ENCODE measurements at regions not wholly inside any gene's neighbourhood (a gene's known extent, or its start where the extent isn't known, plus 50 kb on each side); places are given as distances from the start of the nearest gene placed in this dataset.

- no peak for DNase-seq
These were observed 111.6 kb downstream of the WT1 start for GRCh38 chr11:32323814-32324130.

DNA sequence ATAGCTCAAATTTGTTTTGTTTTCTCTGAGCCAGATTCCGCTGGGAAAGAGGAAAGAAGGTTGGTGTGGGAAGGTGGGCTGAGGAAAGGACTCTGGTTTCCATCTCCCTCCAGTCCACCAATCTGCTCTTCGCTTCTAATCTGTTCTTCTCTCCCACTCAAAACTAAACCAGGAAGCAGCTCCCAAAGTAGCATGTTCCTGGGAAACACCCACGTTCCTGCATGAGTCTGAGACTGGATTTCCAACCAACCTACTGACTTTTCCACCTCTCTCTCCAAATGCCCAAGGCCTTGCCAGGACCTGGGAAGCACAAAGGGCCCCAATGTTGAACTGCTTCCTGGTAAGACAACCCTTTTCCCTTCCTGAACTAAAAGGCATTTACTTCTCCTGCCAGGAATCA lies 110.2 kb downstream of the WT1 start:
- DNase-seq: no peak

GRCh38 chr11:32325725-32326124 lies 109.6 kb downstream of the WT1 start:
- no peak for DNase-seq

- no peak for DNase-seq
These were observed 108.8 kb downstream of the WT1 start for GRCh38 chr11:32326522-32326921.

DNA sequence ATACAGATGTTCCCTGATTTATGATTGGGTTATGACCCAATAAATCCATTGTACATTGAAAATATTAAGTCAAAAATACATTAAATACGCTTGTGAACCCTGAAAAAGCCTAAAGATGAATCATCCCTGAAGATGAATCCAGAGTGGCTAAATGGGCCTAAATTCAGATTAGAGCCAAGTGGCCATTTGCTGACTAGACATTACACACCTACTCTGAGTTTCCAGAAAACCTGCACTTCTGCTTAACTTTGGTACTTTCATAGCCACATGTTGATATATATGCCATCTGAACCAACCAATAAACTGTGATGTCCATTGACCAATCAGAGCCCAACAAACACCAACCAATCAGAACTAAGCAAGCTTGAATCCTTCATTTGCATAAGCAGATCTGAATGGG lies 106.9 kb downstream of the WT1 start:
- no peak for DNase-seq

DNA sequence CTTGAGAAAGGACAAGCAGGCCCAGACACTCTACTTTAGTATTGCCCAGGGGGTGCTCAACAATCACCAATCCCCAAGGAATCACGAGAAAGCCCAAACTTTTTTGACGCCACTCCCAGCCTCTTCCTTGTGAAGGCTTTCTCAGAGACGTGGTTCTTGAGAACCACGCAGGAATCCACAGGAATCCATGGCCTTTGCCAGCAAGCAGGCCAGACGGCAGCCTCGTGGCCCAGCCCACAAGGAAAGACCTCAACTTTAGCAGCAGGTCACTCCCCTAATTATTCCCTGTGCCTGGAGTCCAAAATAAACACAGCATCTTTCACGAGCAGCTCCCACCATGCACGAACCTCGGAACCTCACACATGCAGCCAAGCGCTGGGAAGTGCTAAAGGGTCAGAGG lies 104.2 kb downstream of the WT1 start:
- DNase-seq: no peak

DNA sequence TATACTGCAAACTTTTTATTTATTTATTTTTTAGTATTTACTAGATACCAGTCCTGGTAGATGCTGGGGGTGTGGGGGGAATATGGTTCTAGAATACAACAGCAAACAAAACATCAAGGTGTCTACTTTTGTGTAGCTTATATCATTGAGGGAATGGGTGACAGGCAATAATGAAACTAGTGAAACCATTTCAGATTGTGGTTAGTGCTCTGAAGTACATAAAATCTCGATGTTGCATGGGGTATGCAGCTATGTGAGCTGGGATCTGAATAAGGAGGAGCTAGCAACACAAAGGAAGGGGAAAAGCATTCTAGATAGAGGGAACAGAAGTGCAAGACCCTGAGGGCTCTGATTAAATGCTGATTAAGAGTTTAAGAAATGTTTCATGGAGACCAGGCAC lies 103.5 kb downstream of the WT1 start:
- no peak for DNase-seq

DNA sequence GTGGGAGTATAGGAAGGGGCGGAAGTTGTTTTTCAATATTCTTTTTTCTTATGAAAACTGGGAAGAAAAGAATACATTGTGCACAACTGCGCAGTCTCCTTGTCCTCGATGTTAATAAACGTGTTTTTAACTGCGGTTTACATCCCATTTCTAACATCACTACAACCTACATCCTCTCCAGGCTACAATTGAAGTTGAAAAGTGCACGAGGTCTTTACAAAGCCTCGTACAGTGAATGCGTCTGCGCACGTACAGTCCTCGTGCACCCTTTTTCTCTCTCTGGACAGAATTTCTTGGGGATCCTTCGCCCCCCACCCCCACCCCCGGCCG lies 102.4 kb downstream of the WT1 start:
- DNase-seq: no peak

DNA sequence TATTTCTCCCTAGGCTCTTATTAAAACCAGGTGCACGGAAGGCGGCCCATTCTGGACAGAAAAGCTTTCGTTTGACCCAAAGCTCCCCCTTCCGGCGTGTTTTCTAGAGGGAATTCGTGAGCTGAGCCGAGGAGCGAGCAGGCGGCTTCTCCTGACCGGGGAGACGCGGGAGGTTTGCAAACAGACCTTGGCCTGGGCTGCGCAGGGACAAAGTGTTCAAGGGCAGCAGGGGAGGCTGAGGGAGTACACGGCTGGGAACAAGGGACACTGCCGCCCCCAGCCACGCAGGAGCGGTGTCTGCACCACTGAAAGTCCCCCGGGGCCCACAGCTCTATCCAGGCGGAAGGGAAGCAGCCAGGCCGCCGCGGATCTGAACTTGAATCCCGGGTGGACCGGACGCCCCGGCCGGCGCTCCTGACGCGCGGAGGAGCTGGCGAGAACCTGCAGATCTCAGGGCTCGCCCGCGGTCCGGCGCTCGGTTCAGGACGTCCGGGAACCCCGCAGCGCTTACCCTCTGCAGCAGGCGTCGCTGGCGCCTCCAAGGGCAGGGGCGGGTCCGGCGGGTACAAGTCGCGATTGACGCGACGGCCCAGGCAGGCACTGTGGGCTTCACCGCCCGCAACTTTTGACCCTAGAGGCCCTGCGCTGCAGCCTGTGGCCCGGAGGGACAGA lies 101.9 kb downstream of the WT1 start:
- no peak for DNase-seq

DNA sequence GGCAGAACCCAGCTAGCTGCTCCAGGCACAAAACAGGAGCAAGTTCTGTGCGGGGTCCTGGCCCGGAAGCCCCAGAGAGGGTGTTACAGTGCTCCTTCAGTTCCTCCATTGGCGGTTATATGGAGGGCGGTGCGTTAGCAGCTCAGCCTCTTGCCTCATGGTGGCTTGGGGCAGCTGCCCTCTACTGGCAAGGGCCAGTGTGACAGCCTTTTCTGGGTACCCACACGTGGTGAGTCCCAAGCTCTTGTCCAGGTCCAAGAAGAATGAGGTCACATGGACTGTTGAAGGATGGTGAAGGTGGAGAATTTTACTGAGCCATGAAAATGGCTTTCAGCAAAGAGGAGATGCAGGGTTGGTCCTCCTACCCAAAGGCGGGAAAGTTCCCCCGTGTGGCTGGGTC lies 100.5 kb downstream of the WT1 start:
- DNase-seq: no peak

Measured in activated gamma-delta T cell treated with Interleukin-2 at 50 U/mL for 16 hours (primary cell).